Epithelial cell of esophagus (primary cell): ENCODE measurements at regions not wholly inside any gene's neighbourhood (a gene's known extent, or its start where the extent isn't known, plus 50 kb on each side); places are given as distances from the start of the nearest gene placed in this dataset.

Experiments used
- DNase-seq: peaks from one replicate; pipeline ENCODE4 v3.0.0; 2010; ENCODE audit warnings: low read depth
- H3K4me3 ChIP-seq: 2 replicates; pipeline ENCODE4 v1.5.1; 2011; ENCODE audit warnings: mild to moderate bottlenecking, low read length, control low read depth
- CTCF ChIP-seq: IDR thresholded peaks from 2 replicates; pipeline ENCODE4 v1.5.1; 2011; ENCODE audit warnings: low read depth, mild to moderate bottlenecking, low read length, control low read depth, inconsistent platforms; ENCODE audit not compliant: insufficient read depth; ENCODE audit errors: missing control alignments

- DNase-seq, result no peak
- no peak overlapping the region for H3K4me3 ChIP-seq
- no peak for TF ChIP-seq CTCF
These were observed 192.6 kb upstream of the NAV2 start for GRCh38 chr11:19519912-19520641.

- no peak for DNase-seq
- TF ChIP-seq CTCF, result no peak
- no peak overlapping the region for H3K4me3 ChIP-seq
These were observed 193.3 kb upstream of the NAV2 start for GRCh38 chr11:19519353-19519752.

GRCh38 chr11:19513253-19513652 lies 199.4 kb upstream of the NAV2 start:
- no peak for TF ChIP-seq CTCF
- DNase-seq, result no peak
- no peak overlapping the region for H3K4me3 ChIP-seq

GRCh38 chr11:19512618-19513017 lies 200.0 kb upstream of the NAV2 start:
- TF ChIP-seq CTCF, result no peak
- no peak overlapping the region for H3K4me3 ChIP-seq
- DNase-seq, result no peak

- no peak for DNase-seq
- no peak overlapping the region for H3K4me3 ChIP-seq
- no peak for TF ChIP-seq CTCF
These were observed 201.0 kb upstream of the NAV2 start for GRCh38 chr11:19511413-19512183.

- TF ChIP-seq CTCF, result no peak
- no peak for DNase-seq
- no peak overlapping the region for H3K4me3 ChIP-seq
These were observed 201.6 kb upstream of the NAV2 start for GRCh38 chr11:19511066-19511412.
